NCI-H82 treated with DMSO at 0.1 percent for 48 hours (cell line): ENCODE measurements at regions not wholly inside any gene's neighbourhood (a gene's known extent, or its start where the extent isn't known, plus 50 kb on each side); places are given as distances from the start of the nearest gene placed in this dataset.
"Not testable (repeated sequence)": the region's sequence is repeated elsewhere in the genome, so short reads cannot be mapped to it uniquely, and the experiment has no call there.

ENCODE experiments used
- DNase-seq: peaks from one replicate; lab custom pipeline; 2025; ENCODE audit not compliant: unreplicated experiment; lab: John Stamatoyannopoulos, UW

GRCh38 chr21:27326301-27326700 lies 359.4 kb upstream of the ADAMTS5 start:
- no peak for DNase-seq

GRCh38 chr21:27323331-27323730 lies 356.4 kb upstream of the ADAMTS5 start:
- no peak for DNase-seq

- DNase-seq = no peak
These were observed 354.9 kb upstream of the ADAMTS5 start for GRCh38 chr21:27321791-27322190.

- DNase-seq = no peak
These were observed 354.0 kb upstream of the ADAMTS5 start for GRCh38 chr21:27320868-27321267.

GRCh38 chr21:27317601-27318000 lies 350.7 kb upstream of the ADAMTS5 start:
- not testable (repeated sequence) for DNase-seq

GRCh38 chr21:27315373-27315772 lies 348.5 kb upstream of the ADAMTS5 start:
- DNase-seq = no peak

- DNase-seq = no peak
These were observed 347.2 kb upstream of the ADAMTS5 start for GRCh38 chr21:27314131-27314530.

- DNase-seq = no peak
These were observed 340.2 kb upstream of the ADAMTS5 start for GRCh38 chr21:27306791-27307775.

- no peak for DNase-seq
These were observed 339.3 kb upstream of the ADAMTS5 start for GRCh38 chr21:27306206-27306605.

GRCh38 chr21:27301220-27301619 lies 334.3 kb upstream of the ADAMTS5 start:
- no peak for DNase-seq

GRCh38 chr21:27300770-27301169 lies 333.9 kb upstream of the ADAMTS5 start:
- no peak for DNase-seq

GRCh38 chr21:27298465-27298864 lies 331.6 kb upstream of the ADAMTS5 start:
- DNase-seq = no peak

GRCh38 chr21:27293239-27293638 lies 326.4 kb upstream of the ADAMTS5 start:
- DNase-seq = no peak

- no peak for DNase-seq
These were observed 325.9 kb upstream of the ADAMTS5 start for GRCh38 chr21:27292783-27293182.

- DNase-seq = no peak
These were observed 325.3 kb upstream of the ADAMTS5 start for GRCh38 chr21:27292229-27292628.

GRCh38 chr21:27291006-27291405 lies 324.1 kb upstream of the ADAMTS5 start:
- DNase-seq = no peak

GRCh38 chr21:27290028-27290427 lies 323.1 kb upstream of the ADAMTS5 start:
- no peak for DNase-seq

- DNase-seq = no peak
These were observed 319.9 kb upstream of the ADAMTS5 start for GRCh38 chr21:27286760-27287159.

GRCh38 chr21:27277110-27277509 lies 310.2 kb upstream of the ADAMTS5 start:
- no peak for DNase-seq

GRCh38 chr21:27275294-27275927 lies 308.5 kb upstream of the ADAMTS5 start:
- no peak for DNase-seq

- DNase-seq = no peak
These were observed 302.8 kb upstream of the ADAMTS5 start for GRCh38 chr21:27269644-27270043.

GRCh38 chr21:27268290-27268689 lies 301.4 kb upstream of the ADAMTS5 start:
- no peak for DNase-seq
